Posterior cingulate gyrus (tissue), 11 donors: ENCODE measurements at regions not wholly inside any gene's neighbourhood (a gene's known extent, or its start where the extent isn't known, plus 50 kb on each side); places are given as distances from the start of the nearest gene placed in this dataset.

Experiments used
- DNase-seq, 10 donors: peaks; one replicate each; pipeline versions ENCODE4 v3.0.0 to v3.0.0-alpha.2; 2020 to 2021; ENCODE audit warnings: mixed read lengths in 3 of 10
- intact Hi-C: fragments of 100-400 bp; cut with DNase I; formaldehyde crosslinking; loops from one replicate; pipeline ENCODE4 v1.15.1; 2023

GRCh38 chr11:129271030-129271429 is 78.9 kb upstream of the ARHGAP32 start:
- intact Hi-C loops, result no loop called here
- no peak for DNase-seq

- intact Hi-C loops, result no loop called here
- no peak for DNase-seq
These were observed 78.3 kb upstream of the ARHGAP32 start for GRCh38 chr11:129270446-129270845.

GRCh38 chr11:129268371-129268770 is 76.2 kb upstream of the ARHGAP32 start:
- intact Hi-C loops, result no loop called here
- DNase-seq, result no peak

- intact Hi-C loops, result no loop called here
- peak in 1 of 10 donors; percentile 48 for DNase-seq
These were observed 75.6 kb upstream of the ARHGAP32 start for GRCh38 chr11:129267716-129268115.

GRCh38 chr11:129266536-129266935 is 74.4 kb upstream of the ARHGAP32 start:
- intact Hi-C loops, result no loop called here
- peak in 1 of 10 donors; percentile 29 for DNase-seq

GRCh38 chr11:129265125-129265788 is 73.1 kb upstream of the ARHGAP32 start:
- DNase-seq, result no peak
- intact Hi-C loops, result no loop called here

- intact Hi-C loops, result no loop called here
- no peak for DNase-seq
These were observed 72.0 kb upstream of the ARHGAP32 start for GRCh38 chr11:129264114-129264513.

GRCh38 chr11:129260750-129261149 is 68.6 kb upstream of the ARHGAP32 start:
- no peak for DNase-seq
- intact Hi-C loops, result no loop called here

- peak in 3 of 10 donors; percentile 20 to 49 (median 46) for DNase-seq
- intact Hi-C loops, result no loop called here
These were observed 67.8 kb upstream of the ARHGAP32 start for GRCh38 chr11:129259931-129260348.

GRCh38 chr11:129258205-129258604 is 66.1 kb upstream of the ARHGAP32 start:
- no peak for DNase-seq
- intact Hi-C loops, result no loop called here

- no peak for DNase-seq
These were observed 65.4 kb upstream of the ARHGAP32 start for GRCh38 chr11:129257512-129257911.

GRCh38 chr11:129252621-129253020 is 60.5 kb upstream of the ARHGAP32 start:
- intact Hi-C loops, result no loop called here
- DNase-seq, result no peak

More at GRCh38 chr11:129257512-129257911, 65.4 kb upstream of the ARHGAP32 start:
- intact Hi-C loops, result no loop called here

GRCh38 chr11:129251067-129251466 is 58.9 kb upstream of the ARHGAP32 start:
- intact Hi-C loops, result no loop called here
- no peak for DNase-seq

- no peak for DNase-seq
- intact Hi-C loops, result no loop called here
These were observed 57.8 kb upstream of the ARHGAP32 start for GRCh38 chr11:129249923-129250322.

GRCh38 chr11:129249351-129249750 is 57.2 kb upstream of the ARHGAP32 start:
- intact Hi-C loops, result no loop called here
- no peak for DNase-seq

GRCh38 chr11:129248618-129249017 is 56.5 kb upstream of the ARHGAP32 start:
- DNase-seq, result no peak
- intact Hi-C loops, result no loop called here

- intact Hi-C loops, result no loop called here
- DNase-seq, result no peak
These were observed 55.0 kb upstream of the ARHGAP32 start for GRCh38 chr11:129247135-129247534.

GRCh38 chr11:129242855-129243254 is 50.7 kb upstream of the ARHGAP32 start:
- no peak for DNase-seq
- intact Hi-C loops, result no loop called here
